GM12873 (cell line): ENCODE measurements at regions not wholly inside any gene's neighbourhood (a gene's known extent, or its start where the extent isn't known, plus 50 kb on each side); places are given as distances from the start of the nearest gene placed in this dataset.
A peak's percentile ranks its signal among the peaks of the same experiment; 100 is the strongest.

Experiments
- TF ChIP-seq, protein P1 (sequence below): IDR thresholded peaks from 2 replicates; pipeline ENCODE4 v1.5.1; 2012; ENCODE audit warnings: low read depth, mild to moderate bottlenecking, moderate library complexity, low read length, control low read depth; ENCODE audit not compliant: insufficient read depth; ENCODE audit errors: missing control alignments

DNA sequence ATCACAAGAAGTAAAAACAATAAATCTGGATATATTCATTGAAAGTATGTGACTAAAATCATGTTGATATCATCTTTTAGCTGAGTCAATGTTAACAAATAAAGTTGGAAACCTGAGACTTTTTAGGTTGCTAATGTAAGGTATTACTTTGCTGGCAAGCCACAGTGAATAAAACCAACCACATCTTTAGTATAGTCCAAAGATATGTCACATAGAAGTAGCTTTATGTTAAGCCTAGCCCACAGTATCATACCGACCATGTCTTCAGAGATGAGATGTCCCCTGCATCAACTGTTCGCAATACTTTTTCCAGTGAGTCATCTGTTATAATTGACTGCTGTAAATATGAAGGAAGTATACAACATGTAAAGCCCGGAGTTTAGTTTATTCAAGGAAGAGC, 107.6 kb upstream of the MCHR2 start:
- TF ChIP-seq, protein P1, sequence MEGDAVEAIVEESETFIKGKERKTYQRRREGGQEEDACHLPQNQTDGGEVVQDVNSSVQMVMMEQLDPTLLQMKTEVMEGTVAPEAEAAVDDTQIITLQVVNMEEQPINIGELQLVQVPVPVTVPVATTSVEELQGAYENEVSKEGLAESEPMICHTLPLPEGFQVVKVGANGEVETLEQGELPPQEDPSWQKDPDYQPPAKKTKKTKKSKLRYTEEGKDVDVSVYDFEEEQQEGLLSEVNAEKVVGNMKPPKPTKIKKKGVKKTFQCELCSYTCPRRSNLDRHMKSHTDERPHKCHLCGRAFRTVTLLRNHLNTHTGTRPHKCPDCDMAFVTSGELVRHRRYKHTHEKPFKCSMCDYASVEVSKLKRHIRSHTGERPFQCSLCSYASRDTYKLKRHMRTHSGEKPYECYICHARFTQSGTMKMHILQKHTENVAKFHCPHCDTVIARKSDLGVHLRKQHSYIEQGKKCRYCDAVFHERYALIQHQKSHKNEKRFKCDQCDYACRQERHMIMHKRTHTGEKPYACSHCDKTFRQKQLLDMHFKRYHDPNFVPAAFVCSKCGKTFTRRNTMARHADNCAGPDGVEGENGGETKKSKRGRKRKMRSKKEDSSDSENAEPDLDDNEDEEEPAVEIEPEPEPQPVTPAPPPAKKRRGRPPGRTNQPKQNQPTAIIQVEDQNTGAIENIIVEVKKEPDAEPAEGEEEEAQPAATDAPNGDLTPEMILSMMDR = no peak

DNA sequence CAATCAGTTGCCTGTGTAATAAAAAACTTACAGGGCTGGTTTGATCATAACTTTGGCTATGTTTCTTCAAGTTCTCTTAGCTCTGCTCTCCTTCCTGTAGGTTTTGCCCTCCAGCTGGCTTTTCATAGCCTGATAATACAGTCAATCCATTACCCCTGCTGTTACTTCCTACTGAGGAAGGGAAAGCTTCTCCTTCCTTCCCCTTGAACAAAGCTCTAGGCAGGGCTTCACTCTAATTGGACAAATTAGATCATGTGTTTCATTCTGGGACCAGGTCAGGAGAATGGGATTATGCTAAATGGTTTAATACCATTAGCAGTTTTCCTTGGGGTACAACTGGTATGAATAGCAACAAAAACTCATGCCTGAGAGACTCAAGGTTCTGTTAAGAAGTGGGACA, 106.8 kb upstream of the MCHR2 start:
- TF ChIP-seq, protein P1 = no peak

DNA sequence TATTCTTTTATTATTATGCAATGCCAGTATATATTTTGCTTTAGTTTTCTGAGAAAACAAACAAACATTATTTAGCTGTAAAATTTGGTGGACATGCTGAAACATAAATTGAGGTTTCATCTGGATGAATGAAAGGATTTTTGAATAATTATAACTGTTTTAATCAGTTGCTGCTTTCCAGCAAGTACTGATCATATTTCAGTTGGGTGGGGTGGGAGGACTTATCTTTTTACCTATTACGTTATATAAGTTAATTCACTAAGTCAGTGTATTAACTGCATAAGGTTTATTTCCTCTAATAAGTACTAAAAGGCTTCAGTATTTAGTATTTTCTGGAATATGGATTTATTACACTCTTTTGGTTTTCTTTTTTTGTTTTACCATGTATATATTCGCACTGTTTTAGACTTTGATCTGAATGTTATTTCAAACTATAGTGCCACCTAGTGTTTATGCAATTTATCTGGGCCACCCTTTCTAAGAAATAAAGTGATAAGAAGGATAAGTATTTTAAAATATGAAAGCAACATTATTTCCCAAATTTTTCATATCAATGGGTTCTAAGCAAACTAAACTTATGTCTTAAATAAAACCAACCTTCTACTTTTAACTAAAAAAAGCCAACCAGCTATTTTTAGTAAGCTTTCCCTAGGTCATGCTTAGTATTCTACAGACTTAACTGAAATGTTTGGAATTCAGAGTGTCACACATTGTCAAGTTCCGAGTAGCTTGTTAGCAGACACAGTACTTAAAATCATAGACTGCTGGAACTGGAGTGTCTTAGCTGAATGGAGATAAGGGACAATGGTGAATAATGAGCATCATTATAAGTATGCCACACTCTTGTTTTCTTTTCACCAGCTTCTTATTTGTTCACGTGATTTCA, 105.4 kb upstream of the MCHR2 start:
- TF ChIP-seq, protein P1 = peak; percentile 28

DNA sequence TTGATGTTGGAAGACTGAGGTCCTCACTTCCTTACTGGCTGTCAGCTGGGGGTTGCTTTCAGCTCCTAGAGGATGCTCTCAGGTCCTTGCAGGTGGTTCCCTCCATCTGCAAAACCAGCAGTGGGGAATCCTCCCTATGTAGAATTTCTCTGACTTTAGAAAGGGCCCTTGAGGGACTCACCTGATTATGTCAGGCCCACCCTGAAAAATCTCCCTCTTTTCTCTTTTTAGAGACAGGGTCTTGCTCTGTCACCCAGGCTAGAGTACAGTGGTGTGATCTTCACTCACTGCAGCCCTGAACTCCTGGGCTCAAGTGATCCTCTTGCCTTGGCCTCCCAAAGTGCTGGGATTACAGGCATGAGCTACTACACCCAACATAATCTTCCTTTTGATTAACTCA, 102.9 kb upstream of the MCHR2 start:
- TF ChIP-seq, protein P1 = no peak

DNA sequence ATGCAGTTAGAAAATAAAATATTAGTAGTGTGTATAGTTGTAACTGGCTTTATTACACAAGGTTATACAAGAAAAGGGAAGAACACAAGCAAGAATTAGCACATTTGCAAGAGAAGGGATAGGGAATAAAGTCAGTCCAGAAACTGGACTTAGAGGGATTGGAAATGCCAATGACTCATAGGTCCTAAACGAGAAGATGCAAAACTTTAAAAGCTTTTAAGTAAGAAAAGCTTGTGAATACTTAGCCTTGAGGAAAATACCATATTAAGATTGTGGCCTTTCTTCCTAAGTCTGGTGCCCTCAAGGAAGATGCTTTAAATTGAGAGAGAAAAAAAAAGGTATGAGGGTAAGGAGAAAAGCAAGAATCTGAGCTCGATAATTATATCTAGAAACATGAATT, 102.3 kb upstream of the MCHR2 start:
- TF ChIP-seq, protein P1 = no peak

DNA sequence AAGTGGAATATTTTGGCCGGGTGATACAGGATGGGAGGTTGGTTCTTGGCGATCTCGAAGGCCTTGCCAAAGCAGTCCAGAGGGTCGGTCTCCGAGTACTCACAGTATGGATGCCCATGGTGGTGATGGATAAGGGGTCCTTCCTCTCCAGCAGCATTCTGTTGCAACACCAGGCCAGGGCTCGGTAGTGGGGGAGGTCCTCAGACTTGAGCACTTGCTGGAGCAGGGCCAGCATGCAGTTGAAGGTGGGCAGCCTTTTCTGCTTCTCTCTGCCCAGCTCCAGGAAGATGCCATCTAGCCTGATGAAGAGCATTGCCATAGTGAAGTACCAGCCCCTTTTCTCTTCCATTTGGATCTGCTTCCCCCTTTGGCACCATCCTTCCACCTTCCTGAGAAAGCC, 99.4 kb upstream of the MCHR2 start:
- TF ChIP-seq, protein P1 = no peak

DNA sequence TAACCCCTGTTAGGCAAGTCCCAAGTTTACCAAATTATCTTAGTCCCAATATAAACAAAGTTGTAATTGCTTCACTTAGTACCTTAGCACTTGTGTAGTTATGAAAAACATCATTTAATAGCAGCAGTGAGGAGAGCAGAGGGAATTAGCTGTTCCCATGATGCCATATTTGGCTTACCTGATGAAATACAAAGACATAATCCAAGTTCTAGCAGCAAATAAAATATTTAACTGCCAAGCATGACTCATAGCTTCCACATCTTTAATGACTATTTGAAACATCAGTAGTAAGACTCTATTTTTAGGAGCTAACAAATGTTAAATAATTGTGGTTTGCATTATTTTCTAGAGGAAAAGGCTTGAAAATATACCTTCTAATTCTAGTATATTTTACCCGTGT, 94.0 kb upstream of the MCHR2 start:
- TF ChIP-seq, protein P1 = no peak

DNA sequence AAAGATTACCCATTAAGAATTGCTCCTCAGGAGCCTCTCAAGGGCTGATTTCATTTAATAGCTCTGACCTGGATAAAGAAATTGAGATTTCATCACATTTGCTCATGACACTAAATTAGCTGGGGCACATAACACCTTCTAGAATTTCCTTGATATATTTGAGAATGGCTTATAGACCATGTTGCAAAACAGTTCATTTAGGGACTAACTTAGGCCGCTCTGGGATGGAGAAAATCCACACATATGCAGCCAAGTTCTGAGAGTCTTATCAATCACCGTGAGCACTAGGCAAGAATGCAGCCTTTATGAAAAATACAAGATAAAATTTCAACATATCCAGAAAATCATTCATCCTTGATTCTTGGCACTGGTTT, 91.0 kb upstream of the MCHR2 start:
- TF ChIP-seq, protein P1 = no peak
